Tibial nerve (tissue), 4 donors: ENCODE measurements at regions not wholly inside any gene's neighbourhood (a gene's known extent, or its start where the extent isn't known, plus 50 kb on each side); places are given as distances from the start of the nearest gene placed in this dataset.

Source experiments
- CTCF ChIP-seq, 5 experiments: fragments of 200-600 bp in 3 of 5; fragments of 450-650 bp in 2 of 5; sonication (generic) in 3 of 5; IDR thresholded peaks; one replicate each; pipeline ENCODE4 v1.5.1; 2016 to 2019; ENCODE audit warnings: antibody characterized with exemption in 5 of 5, mild to moderate bottlenecking in 3 of 5, moderate library complexity in 2 of 5
- EP300 ChIP-seq, 2 donors: sonication (generic); formaldehyde crosslinking; IDR thresholded peaks; one replicate each; pipeline ENCODE4 v1.6.1; 2017; ENCODE audit warnings: antibody characterized with exemption in 2 of 2, mild to moderate bottlenecking in 1 of 2
- POLR2A ChIP-seq, 2 donors: fragments of 450-650 bp; IDR thresholded peaks; one replicate each; pipeline ENCODE4 v1.6.1; 2017; ENCODE audit warnings: antibody characterized with exemption in 2 of 2, mild to moderate bottlenecking in 2 of 2, moderate library complexity in 2 of 2

GRCh38 chr9:13017260-13017659, 242.4 kb downstream of the LURAP1L start:
- TF ChIP-seq CTCF (IDR thresholded peaks at IDR 0.05), result no peak
- no peak for TF ChIP-seq POLR2A (IDR thresholded peaks at IDR 0.05)
- TF ChIP-seq EP300 (IDR thresholded peaks at IDR 0.05), result no peak
